Bone marrow (tissue), 2 donors: ENCODE measurements at regions not wholly inside any gene's neighbourhood (a gene's known extent, or its start where the extent isn't known, plus 50 kb on each side); places are given as distances from the start of the nearest gene placed in this dataset.

ENCODE experiments used
- DNase-seq, 2 donors: peaks; one replicate each; lab custom pipeline; 2025; lab: John Stamatoyannopoulos, UW

- no peak for DNase-seq
These were observed 103.6 kb downstream of the PALM2AKAP2 start for GRCh38 chr9:109883623-109884022.

GRCh38 chr9:109886041-109886440, 106.0 kb downstream of the PALM2AKAP2 start:
- DNase-seq, result no peak

- DNase-seq, result peak in 1 of 2 donors; percentile 13
These were observed 106.6 kb downstream of the PALM2AKAP2 start for GRCh38 chr9:109886617-109887016.

- DNase-seq, result no peak
These were observed 107.1 kb downstream of the PALM2AKAP2 start for GRCh38 chr9:109887079-109887478.

GRCh38 chr9:109888695-109889094, 108.7 kb downstream of the PALM2AKAP2 start:
- no peak for DNase-seq

GRCh38 chr9:109889456-109889855, 109.5 kb downstream of the PALM2AKAP2 start:
- DNase-seq, result no peak

- no peak for DNase-seq
These were observed 113.2 kb downstream of the PALM2AKAP2 start for GRCh38 chr9:109893241-109893640.

- DNase-seq, result no peak
These were observed 114.5 kb downstream of the PALM2AKAP2 start for GRCh38 chr9:109894473-109894872.

- peak in 1 of 2 donors; percentile 8 for DNase-seq
These were observed 115.1 kb downstream of the PALM2AKAP2 start for GRCh38 chr9:109894921-109895758.

- DNase-seq, result no peak
These were observed 121.2 kb downstream of the PALM2AKAP2 start for GRCh38 chr9:109901201-109901600.

- peak in 1 of 2 donors; percentile 55 for DNase-seq
These were observed 123.6 kb downstream of the PALM2AKAP2 start for GRCh38 chr9:109903515-109904138.

GRCh38 chr9:109904666-109905065, 124.7 kb downstream of the PALM2AKAP2 start:
- DNase-seq, result no peak

GRCh38 chr9:109905472-109905871, 125.5 kb downstream of the PALM2AKAP2 start:
- no peak for DNase-seq

- no peak for DNase-seq
These were observed 126.9 kb downstream of the PALM2AKAP2 start for GRCh38 chr9:109906766-109907382.

- DNase-seq, result no peak
These were observed 127.4 kb downstream of the PALM2AKAP2 start for GRCh38 chr9:109907400-109907799.

- DNase-seq, result no peak
These were observed 127.9 kb downstream of the PALM2AKAP2 start for GRCh38 chr9:109907810-109908458.

GRCh38 chr9:109908459-109909390, 128.7 kb downstream of the PALM2AKAP2 start:
- no peak for DNase-seq

- DNase-seq, result no peak
These were observed 130.9 kb downstream of the PALM2AKAP2 start for GRCh38 chr9:109910671-109911518.

- DNase-seq, result no peak
These were observed 132.1 kb downstream of the PALM2AKAP2 start for GRCh38 chr9:109912082-109912582.
